Dedifferentiated amniotic fluid mesenchymal stem cell (primary cell): ENCODE measurements at regions not wholly inside any gene's neighbourhood (a gene's known extent, or its start where the extent isn't known, plus 50 kb on each side); places are given as distances from the start of the nearest gene placed in this dataset.
A peak's percentile ranks its signal among the peaks of the same experiment; 100 is the strongest.
"Not testable (repeated sequence)": the region's sequence is repeated elsewhere in the genome, so short reads cannot be mapped to it uniquely, and the experiment has no call there.

Experiments
- DNase-seq: peaks from one replicate; pipeline ENCODE4 v3.0.0-alpha.2; 2016; ENCODE audit errors: extremely low spot score

DNA sequence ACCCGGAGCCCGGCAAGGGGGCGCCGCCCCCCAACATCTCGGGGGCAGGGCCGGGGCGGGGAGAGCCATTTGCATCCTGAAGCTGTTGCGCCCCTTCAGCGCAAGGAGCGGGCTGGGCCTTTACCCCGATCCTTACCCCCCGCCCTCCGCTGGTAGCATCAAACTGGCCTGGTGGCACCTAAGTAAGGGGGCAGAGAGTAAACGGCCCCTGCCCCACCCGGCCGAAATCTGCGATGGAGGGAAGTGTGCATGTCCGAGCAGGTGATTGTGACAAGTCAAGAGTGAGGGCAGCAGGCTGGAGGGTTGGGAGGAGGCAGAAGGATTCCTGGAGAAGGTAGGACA, 101.2 kb downstream of the ESM1 start:
- DNase-seq: no peak

- no peak for DNase-seq
Observed at GRCh38 chr5:54883374-54884194, 101.8 kb downstream of the ESM1 start.

- no peak for DNase-seq
Observed at GRCh38 chr5:54882841-54883240, 102.6 kb downstream of the ESM1 start.

GRCh38 chr5:54882101-54882500, 103.3 kb downstream of the ESM1 start:
- DNase-seq: no peak

DNA sequence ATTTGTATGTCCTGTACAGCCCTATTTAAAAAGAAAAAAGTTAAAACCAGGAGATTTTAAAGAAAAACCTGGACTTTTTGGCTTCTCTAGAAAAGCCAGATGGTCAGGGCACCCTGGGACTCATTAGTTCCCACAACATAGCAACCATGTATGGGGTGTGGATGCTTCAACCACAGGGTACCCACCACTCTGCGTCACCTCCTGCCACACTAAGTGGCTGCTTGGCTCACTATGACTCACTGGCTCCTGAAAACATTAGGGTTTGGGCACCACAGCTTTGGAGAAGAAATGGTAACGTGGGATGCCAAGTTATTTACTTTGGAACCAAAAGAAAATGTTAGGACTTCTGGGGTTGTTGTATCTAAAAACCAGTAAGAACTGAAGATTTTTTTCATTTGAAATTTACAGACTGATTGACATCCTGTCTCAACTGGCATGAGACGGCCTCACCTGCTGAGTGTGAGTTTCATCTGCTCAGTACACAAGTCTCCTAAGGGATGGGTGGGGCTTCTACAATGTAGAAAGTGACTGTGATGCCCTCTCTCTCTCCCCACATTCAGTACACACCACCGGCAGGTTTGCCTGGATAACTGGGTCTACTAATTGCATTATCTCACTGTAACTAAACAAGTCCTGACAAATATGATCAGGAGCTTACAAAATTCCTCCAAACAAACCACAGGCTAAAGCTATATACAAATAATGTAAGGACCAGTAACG, 103.9 kb downstream of the ESM1 start:
- DNase-seq: no peak

GRCh38 chr5:54876976-54877375, 108.4 kb downstream of the ESM1 start:
- DNase-seq: no peak

DNA sequence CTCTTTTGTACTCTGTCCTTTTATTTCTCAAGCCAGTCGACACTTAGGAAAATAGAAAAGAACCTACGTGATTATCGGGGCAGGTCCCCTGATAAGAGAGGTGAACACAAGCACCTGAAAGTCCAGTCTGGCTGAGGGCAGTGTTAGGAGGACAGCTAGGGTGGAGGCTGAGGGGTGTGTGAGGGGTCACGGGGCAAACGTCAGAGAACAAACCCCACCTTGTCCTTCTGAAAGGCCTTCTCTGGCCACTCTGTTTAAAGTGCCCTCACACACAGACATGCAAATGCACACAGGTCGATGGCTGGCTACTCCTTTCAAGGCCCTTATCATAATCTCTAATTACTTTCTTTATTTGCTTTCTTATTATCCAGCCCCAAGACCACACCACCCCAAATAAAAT, 108.8 kb downstream of the ESM1 start:
- no peak for DNase-seq

- DNase-seq: no peak
Observed at GRCh38 chr5:54874337-54875021, 110.9 kb downstream of the ESM1 start.

- no peak for DNase-seq
Observed at GRCh38 chr5:54873691-54874090, 111.7 kb downstream of the ESM1 start.

DNA sequence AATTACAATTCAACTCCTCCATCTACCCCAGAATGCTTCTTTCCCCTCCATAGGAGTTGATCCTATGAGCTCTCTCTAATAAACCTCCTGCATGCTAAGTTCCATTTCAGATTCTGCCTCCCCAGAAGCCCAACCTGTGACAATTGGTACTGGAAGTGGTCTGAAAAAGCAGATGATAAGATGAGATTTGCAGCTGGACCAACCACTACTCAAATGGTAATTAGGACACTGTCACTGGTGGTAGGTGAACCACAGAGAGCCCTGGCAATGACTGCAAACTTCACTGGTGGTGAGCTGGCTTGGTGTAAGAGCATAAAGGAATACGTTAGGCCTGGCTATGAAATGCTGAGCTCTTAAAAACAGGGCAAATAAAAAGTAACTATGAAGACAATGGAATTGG, 112.6 kb downstream of the ESM1 start:
- DNase-seq: no peak

- no peak for DNase-seq
Observed at GRCh38 chr5:54870271-54870670, 115.1 kb downstream of the ESM1 start.

- no peak for DNase-seq
Observed at GRCh38 chr5:54869691-54870090, 115.7 kb downstream of the ESM1 start.

DNA sequence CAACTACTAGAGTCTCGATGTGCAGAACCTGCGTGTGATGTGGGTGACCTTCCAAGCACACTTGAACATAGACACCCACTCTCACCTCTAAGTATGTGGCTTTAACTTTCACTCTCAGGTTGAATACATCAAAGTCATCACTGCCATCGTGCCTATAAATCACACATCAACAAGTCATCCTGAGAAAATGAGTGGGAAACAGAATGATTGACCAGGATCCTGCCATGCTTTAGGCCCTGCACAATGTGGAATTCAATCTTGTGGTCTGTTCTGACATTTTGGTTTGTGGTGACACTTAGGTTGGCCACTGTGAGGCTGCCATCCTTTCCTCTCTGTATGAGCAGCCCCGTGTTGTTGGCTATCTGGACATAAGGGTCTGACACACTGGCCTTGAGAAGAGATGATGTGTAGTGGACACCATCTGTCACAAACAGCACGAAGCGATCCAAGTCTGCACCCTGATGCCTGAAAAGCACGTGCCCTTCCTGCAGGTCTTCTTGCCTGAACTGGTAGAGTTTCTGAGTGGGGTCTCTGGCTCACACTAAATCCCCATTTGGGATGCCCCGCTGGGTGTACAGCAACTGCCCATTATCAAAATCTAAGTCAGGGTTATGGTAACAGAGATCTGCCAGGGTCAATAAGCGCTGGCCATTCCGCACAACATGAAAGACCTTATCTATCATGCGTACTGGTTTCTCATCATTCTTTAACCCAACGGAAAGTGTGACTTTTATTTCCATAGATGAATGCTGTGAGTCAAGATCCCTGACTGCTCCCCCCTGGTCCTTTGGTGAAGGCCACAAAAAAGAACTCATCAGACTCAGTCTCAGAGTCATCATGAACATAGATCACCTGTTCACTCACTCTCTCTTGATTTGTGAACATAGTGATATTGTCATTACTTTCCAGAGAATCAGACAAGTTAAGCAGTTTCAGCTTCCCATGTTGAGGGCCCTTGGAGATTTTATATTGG, 116.6 kb downstream of the ESM1 start:
- no peak for DNase-seq

GRCh38 chr5:54867310-54867944, 118.0 kb downstream of the ESM1 start:
- peak; percentile 87 for DNase-seq

GRCh38 chr5:54864911-54865515, 120.4 kb downstream of the ESM1 start:
- not testable (repeated sequence) for DNase-seq

DNA sequence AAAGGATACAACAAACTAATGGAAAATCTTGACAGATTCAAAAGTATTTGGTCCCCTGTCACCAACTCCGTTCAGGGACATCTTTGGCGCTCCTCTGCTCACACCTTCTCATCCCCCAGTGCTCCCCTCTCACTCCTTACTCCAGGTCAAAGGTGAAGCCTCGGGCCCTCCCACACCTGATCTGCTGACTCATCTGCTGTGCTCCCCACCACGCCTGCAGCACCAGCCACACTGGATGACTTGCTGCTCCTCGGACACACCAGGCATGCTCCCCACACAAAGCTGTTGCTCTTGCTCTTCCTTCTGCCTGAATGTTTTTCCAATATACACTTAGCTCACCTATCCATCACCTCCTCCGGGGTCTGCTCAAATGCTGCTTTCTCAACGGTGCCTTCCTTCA, 123.4 kb downstream of the ESM1 start:
- DNase-seq: no peak

DNA sequence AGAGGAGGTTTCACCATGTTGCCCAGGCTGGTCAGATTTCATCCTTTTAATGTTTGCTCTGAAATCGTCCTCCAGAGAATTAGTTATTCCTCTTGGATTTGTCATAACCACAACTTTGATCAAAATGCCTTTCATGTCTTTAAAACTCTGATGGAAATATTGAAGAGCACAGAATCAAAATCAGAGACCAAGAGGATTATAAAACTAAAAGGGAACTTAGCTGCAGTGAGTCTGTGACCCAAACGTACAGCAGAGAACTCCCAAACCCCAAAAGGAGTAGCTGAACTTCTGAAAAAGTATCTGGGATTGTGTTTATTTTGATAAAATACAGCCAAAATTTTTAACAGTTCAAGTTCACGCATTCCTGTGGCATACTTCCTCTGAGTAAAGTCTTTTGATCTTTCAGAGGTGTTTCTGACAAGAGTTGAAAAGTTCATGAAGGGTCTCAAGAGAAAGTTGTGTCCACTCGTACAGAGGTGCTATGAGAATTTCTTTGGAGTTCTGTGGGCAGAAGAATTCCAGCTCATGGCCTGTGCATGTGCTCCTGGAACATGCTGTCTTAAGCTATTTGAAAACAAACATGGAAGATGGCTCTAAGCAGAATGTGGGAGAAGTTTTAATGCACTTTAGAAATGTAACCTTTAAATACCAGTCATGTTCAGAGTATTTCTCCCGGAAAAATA, 124.0 kb downstream of the ESM1 start:
- peak; percentile 45 for DNase-seq

DNA sequence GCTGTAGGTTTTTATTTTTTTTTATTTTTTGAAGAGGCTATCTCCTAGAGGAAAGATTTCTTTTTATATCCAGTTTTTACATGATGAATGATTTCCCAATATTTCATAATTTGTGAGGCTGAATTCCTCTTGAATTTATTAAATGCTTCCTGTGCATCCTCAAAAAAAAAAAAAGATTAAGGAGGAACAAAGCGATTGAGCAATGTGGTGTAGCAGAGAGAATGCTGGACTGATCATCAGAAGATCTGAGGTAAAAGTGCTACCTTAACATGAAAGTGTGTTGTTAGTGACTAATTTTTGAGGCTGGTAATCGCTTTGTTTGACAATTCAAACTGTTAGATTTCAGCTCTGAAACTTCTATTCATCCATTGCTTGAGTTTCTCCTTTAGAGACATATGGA, 125.1 kb downstream of the ESM1 start:
- DNase-seq: no peak

DNA sequence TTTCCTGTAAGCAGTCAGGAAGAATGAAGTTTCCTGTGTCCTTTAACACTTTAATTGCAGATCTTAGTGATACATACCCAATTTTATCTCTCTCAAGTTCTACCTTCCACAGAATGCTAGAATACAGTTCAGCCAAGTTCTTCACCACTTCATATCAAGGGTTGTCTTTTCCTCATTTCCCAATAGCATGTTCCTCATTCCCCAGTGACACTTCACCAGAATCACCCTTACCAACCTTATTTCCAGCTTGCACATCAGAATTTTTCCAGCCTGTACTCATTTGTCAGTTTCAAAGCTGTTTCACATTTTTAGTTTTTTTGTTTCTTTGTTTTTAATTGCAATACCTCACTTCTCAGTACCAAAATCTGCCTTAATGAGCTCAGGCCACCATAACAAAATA, 126.1 kb downstream of the ESM1 start:
- no peak for DNase-seq
